Muscle of arm (tissue), 1 donor: ENCODE measurements at regions not wholly inside any gene's neighbourhood (a gene's known extent, or its start where the extent isn't known, plus 50 kb on each side); places are given as distances from the start of the nearest gene placed in this dataset.

Experiments
- DNase-seq: peaks from one replicate; pipeline ENCODE4 v3.0.0-alpha.2; 2013

- DNase-seq: no peak
Observed at GRCh38 chr2:7210712-7211111, 293.5 kb downstream of the RNF144A start.

- DNase-seq: no peak
Observed at GRCh38 chr2:7225848-7226247, 308.6 kb downstream of the RNF144A start.

- DNase-seq: no peak
Observed at GRCh38 chr2:7226501-7226900, 309.3 kb downstream of the RNF144A start.

GRCh38 chr2:7233126-7233525 lies 315.9 kb downstream of the RNF144A start:
- DNase-seq: no peak

GRCh38 chr2:7237466-7237865 lies 320.3 kb downstream of the RNF144A start:
- no peak for DNase-seq

- no peak for DNase-seq
Observed at GRCh38 chr2:7239078-7239477, 321.9 kb downstream of the RNF144A start.

- no peak for DNase-seq
Observed at GRCh38 chr2:7241041-7241745, 324.0 kb downstream of the RNF144A start.

GRCh38 chr2:7242189-7242867 lies 325.1 kb downstream of the RNF144A start:
- no peak for DNase-seq

GRCh38 chr2:7243276-7243675 lies 326.1 kb downstream of the RNF144A start:
- DNase-seq: no peak

- no peak for DNase-seq
Observed at GRCh38 chr2:7256377-7256776, 339.2 kb downstream of the RNF144A start.

GRCh38 chr2:7262727-7263126 lies 345.5 kb downstream of the RNF144A start:
- no peak for DNase-seq

- no peak for DNase-seq
Observed at GRCh38 chr2:7264791-7265190, 347.6 kb downstream of the RNF144A start.

GRCh38 chr2:7265286-7265685 lies 348.1 kb downstream of the RNF144A start:
- DNase-seq: no peak

- DNase-seq: no peak
Observed at GRCh38 chr2:7269106-7269643, 352.0 kb downstream of the RNF144A start.

- DNase-seq: no peak
Observed at GRCh38 chr2:7270011-7270431, 352.8 kb downstream of the RNF144A start.

GRCh38 chr2:7272210-7272609 lies 355.0 kb downstream of the RNF144A start:
- DNase-seq: no peak

GRCh38 chr2:7278984-7279383 lies 361.8 kb downstream of the RNF144A start:
- DNase-seq: no peak

GRCh38 chr2:7279421-7279949 lies 362.3 kb downstream of the RNF144A start:
- no peak for DNase-seq

- no peak for DNase-seq
Observed at GRCh38 chr2:7280790-7281189, 363.6 kb downstream of the RNF144A start.

- peak; percentile 18 for DNase-seq
Observed at GRCh38 chr2:7281231-7282201, 364.3 kb downstream of the RNF144A start.

GRCh38 chr2:7286120-7286519 lies 368.9 kb downstream of the RNF144A start:
- DNase-seq: no peak

GRCh38 chr2:7288484-7288883 lies 371.3 kb downstream of the RNF144A start:
- DNase-seq: no peak
